HUES6 (cell line): ENCODE measurements at regions not wholly inside any gene's neighbourhood (a gene's known extent, or its start where the extent isn't known, plus 50 kb on each side); places are given as distances from the start of the nearest gene placed in this dataset.

Experiments
- H3K27ac ChIP-seq: 2 replicates; pipeline ENCODE4 v1.7.0; 2013; ENCODE audit warnings: low read depth, mild to moderate bottlenecking, low read length, inconsistent platforms
- H3K27me3 ChIP-seq: 2 replicates; pipeline ENCODE4 v1.6.1; 2013; ENCODE audit warnings: low read length; ENCODE audit not compliant: control insufficient read depth, insufficient read depth
- H3K36me3 ChIP-seq: 2 replicates; pipeline ENCODE4 v1.6.1; 2013; ENCODE audit warnings: low read length; ENCODE audit not compliant: control insufficient read depth, insufficient read depth
- H3K4me1 ChIP-seq: 2 replicates; pipeline ENCODE4 v1.6.1; 2013; ENCODE audit warnings: low read length; ENCODE audit not compliant: control insufficient read depth, insufficient read depth
- H3K4me3 ChIP-seq: 2 replicates; pipeline ENCODE4 v1.5.1; 2013; ENCODE audit warnings: low read depth, low read length
- H3K9ac ChIP-seq: one replicate; pipeline ENCODE4 v1.6.1; 2013; ENCODE audit warnings: mild to moderate bottlenecking, low read length
- H3K9me3 ChIP-seq: 2 replicates; pipeline ENCODE4 v1.6.1; 2013; ENCODE audit warnings: low read depth, low read length; ENCODE audit not compliant: control insufficient read depth, insufficient read depth

DNA sequence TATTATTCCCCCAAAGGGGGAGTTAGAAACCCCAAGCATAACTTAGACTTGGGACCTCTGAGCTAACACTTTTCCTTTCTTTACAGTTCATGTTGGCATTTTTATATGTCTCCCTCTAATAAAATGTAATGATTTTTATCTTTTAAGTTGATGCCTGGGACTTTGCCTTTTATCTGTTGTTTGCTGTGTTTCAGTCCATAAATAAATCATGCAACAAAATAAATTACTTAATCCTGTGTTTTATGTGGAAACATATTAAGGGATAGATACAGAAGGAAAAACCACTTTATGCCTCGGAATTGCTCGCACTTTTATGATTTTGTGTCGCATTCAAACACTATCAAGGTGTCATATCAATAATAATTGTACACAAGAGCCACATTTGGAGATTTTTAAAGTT is 93.7 kb upstream of the TBC1D5 start:
- Histone ChIP-seq H3K9me3 (no peaks in the 10 kb centered on the region), H3K27ac (no peak overlapping the region), H3K4me3 (no peak overlapping the region), H3K27me3 (no peaks in the 10 kb centered on the region), H3K36me3 (no peaks in the 10 kb centered on the region), H3K9ac (no peak overlapping the region), H3K4me1 (peaks cover 8% of the 10 kb centered on the region; the same call in 1 of the 2 replicates)

DNA sequence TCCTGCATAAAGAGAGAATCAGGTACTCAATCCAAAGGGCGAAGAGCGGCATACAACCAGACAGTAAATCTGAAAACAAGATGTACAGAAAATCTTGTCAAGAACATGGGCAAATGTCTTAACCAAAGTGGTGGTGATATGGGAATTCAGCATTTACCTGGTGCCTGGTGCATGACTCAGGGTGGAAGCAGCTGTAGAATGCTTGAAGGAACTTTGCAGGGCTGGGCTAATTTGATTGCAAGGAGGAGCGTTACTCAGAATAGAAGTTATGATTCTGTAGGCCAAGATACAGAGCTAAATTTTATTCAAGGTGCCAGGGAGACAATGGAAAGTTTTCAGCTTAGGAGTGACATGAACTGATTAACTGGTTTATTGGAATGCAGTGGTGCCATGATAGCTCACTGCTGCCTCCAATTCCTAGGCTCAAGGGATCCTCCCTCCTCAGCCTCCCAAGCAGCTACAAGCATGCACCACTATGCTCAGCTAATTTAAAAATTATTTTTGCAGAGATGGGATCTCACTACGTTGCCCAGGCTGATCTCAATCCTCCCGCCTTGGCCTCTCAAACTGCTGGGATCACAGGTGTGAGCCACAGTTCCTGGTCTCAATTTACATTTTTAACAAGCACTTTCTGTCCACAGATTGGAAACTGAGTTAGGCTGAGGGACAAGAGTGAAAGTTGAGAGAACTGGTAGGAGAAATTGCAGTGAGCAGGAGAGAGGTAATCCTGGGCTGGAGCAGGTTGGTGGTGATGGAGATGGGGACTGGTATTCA is 91.5 kb upstream of the TBC1D5 start:
- no peak overlapping the region for H3K27ac ChIP-seq
- no peaks in the 10 kb centered on the region for H3K9me3 ChIP-seq
- no peaks in the 10 kb centered on the region for H3K27me3 ChIP-seq
- no peaks in the 10 kb centered on the region for H3K36me3 ChIP-seq
- H3K4me3 ChIP-seq = no peak overlapping the region
- no peaks in the 10 kb centered on the region for H3K4me1 ChIP-seq
- H3K9ac ChIP-seq = no peak overlapping the region

GRCh38 chr3:17832016-17832415 is 89.6 kb upstream of the TBC1D5 start:
- Histone ChIP-seq H3K27ac (no peak overlapping the region), H3K4me3 (no peak overlapping the region), H3K36me3 (no peaks in the 10 kb centered on the region)

DNA sequence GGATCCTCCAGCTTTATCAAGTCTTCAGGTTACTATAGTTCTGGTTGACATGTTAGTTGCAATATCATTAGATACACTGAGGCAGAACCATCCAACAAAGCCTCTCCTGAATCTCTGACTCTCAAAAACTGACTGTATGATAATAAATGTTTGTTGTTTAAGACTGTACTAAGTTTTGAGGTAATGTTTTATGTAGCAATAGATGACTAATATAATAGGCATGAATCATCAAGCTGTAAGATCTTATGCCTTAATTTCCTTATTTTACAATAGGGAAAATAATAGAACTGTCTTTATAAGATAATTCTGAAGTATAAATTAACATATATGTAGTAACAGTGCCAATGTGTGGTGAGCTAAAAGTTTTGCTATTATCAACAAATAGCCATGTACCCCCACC is 88.9 kb upstream of the TBC1D5 start:
- Histone ChIP-seq H3K27me3 (no peaks in the 10 kb centered on the region), H3K9me3 (no peaks in the 10 kb centered on the region), H3K36me3 (no peaks in the 10 kb centered on the region), H3K4me3 (no peak overlapping the region), H3K27ac (no peak overlapping the region), H3K4me1 (no peaks in the 10 kb centered on the region), H3K9ac (no peak overlapping the region)

More at GRCh38 chr3:17832016-17832415, 89.6 kb upstream of the TBC1D5 start:
- no peak overlapping the region for H3K9ac ChIP-seq
- H3K9me3 ChIP-seq = no peaks in the 10 kb centered on the region
- H3K4me1 ChIP-seq = no peaks in the 10 kb centered on the region
- H3K27me3 ChIP-seq = no peaks in the 10 kb centered on the region

GRCh38 chr3:17830788-17831187 is 88.4 kb upstream of the TBC1D5 start:
- H3K4me3 ChIP-seq = no peak overlapping the region
- no peak overlapping the region for H3K9ac ChIP-seq
- no peaks in the 10 kb centered on the region for H3K9me3 ChIP-seq
- no peaks in the 10 kb centered on the region for H3K36me3 ChIP-seq
- no peaks in the 10 kb centered on the region for H3K4me1 ChIP-seq
- H3K27ac ChIP-seq = no peak overlapping the region
- H3K27me3 ChIP-seq = no peaks in the 10 kb centered on the region

- Histone ChIP-seq H3K27me3 (no peaks in the 10 kb centered on the region), H3K4me3 (no peak overlapping the region), H3K36me3 (no peaks in the 10 kb centered on the region), H3K9ac (no peak overlapping the region), H3K9me3 (no peaks in the 10 kb centered on the region), H3K4me1 (no peaks in the 10 kb centered on the region), H3K27ac (no peak overlapping the region)
Measured at GRCh38 chr3:17828388-17828787, 86.0 kb upstream of the TBC1D5 start.

GRCh38 chr3:17825298-17825697 is 82.9 kb upstream of the TBC1D5 start:
- H3K4me3 ChIP-seq = no peak overlapping the region
- no peaks in the 10 kb centered on the region for H3K4me1 ChIP-seq
- H3K9ac ChIP-seq = no peak overlapping the region
- no peaks in the 10 kb centered on the region for H3K9me3 ChIP-seq
- no peaks in the 10 kb centered on the region for H3K27me3 ChIP-seq
- no peak overlapping the region for H3K27ac ChIP-seq
- H3K36me3 ChIP-seq = no peaks in the 10 kb centered on the region

DNA sequence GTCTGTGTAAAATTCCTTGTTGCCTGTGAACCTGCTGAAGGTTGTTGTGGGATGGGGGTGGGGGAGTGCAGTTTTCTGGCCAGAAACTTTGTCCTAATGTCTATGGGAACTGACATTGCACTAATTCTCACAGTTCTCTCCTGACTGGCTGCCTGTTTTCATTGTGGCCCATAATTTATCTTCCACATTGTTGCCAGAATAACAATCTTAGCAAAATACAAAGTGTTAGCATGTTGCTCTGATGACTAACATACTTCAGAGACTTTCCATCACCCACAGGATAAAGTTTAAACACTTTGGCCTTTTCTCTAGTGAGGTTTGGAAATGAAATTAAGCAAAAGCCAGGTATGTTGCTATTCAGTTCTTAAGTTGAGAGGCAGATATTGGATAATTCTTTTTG is 81.4 kb upstream of the TBC1D5 start:
- no peaks in the 10 kb centered on the region for H3K27me3 ChIP-seq

DNA sequence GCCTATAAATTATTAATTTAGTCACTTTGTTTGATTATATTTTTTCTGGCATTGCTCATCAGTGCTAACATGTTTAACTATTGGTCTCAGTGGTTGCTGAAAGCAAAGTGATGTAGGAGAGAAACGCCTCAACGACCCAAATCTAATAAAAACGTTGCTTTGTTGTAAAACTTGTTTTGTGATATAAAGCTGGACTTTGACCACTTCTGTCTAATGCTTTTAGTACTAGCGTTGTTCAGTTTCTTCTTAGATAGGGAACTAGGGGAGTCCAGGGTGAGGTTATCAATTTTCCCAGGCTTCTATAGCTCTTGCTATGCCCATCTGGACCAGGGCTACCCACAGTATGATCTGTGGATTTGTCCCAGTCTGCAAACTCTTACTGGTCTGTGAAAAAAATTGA is 80.6 kb upstream of the TBC1D5 start:
- H3K4me3 ChIP-seq = no peak overlapping the region
- no peaks in the 10 kb centered on the region for H3K27me3 ChIP-seq
- no peak overlapping the region for H3K9ac ChIP-seq
- no peaks in the 10 kb centered on the region for H3K36me3 ChIP-seq
- peaks cover 5% of the 10 kb centered on the region; the same call in 1 of the 2 replicates for H3K9me3 ChIP-seq
- no peaks in the 10 kb centered on the region for H3K4me1 ChIP-seq
- no peak overlapping the region for H3K27ac ChIP-seq

More for the DNA sequence above, 81.4 kb upstream of the TBC1D5 start:
- H3K9me3 ChIP-seq = no peaks in the 10 kb centered on the region; the same call in 1 of the 2 replicates
- H3K4me1 ChIP-seq = no peaks in the 10 kb centered on the region
- no peak overlapping the region for H3K27ac ChIP-seq
- no peak overlapping the region for H3K9ac ChIP-seq
- no peak overlapping the region for H3K4me3 ChIP-seq
- no peaks in the 10 kb centered on the region for H3K36me3 ChIP-seq

DNA sequence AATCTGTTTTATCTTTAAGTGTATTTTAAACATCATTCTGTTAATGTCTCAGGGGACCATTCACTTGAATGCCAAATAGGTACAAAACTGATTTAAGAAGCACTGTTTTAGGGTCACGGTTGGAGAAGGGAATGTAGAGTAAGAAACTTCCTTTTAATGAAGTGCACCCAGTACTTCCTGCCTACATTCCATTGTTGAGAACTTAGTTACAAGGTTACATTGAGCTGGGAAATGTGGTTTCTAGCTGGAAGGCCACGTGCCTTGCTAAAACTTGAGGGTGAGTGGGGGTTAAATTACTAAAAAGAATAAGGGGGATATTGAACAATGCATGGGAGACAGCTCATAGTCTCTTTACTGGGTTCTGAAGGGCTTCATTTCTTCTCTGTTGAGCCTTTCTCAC is 78.3 kb upstream of the TBC1D5 start:
- Histone ChIP-seq H3K27ac (no peak overlapping the region), H3K27me3 (no peaks in the 10 kb centered on the region), H3K36me3 (no peaks in the 10 kb centered on the region), H3K9me3 (peaks cover 9% of the 10 kb centered on the region; the same call in 1 of the 2 replicates), H3K4me1 (no peaks in the 10 kb centered on the region), H3K9ac (no peak overlapping the region), H3K4me3 (no peak overlapping the region)

DNA sequence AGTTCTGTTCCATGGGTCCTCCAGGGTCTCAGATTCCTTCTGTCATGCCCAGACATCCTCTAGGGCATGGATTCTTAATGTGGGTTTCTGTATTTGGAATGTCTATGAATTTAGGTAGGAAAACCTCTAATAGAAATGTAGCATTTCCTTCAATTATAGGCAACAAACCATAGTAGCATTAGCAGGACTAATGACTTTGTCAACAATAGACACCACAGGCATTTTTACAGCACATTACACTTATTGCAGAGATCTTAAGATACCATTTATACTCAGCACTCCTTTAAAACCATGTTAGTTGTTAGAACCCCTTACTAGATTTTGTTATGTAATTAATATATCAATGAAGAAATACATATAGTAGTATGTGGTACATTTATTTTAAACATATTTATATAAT is 77.8 kb upstream of the TBC1D5 start:
- H3K9me3 ChIP-seq = peaks cover 9% of the 10 kb centered on the region; the same call in 1 of the 2 replicates
- H3K27ac ChIP-seq = no peak overlapping the region
- H3K9ac ChIP-seq = no peak overlapping the region
- no peaks in the 10 kb centered on the region for H3K36me3 ChIP-seq
- no peak overlapping the region for H3K4me3 ChIP-seq
- no peaks in the 10 kb centered on the region for H3K27me3 ChIP-seq
- no peaks in the 10 kb centered on the region for H3K4me1 ChIP-seq
